SK-N-DZ (cell line): ENCODE measurements at regions not wholly inside any gene's neighbourhood (a gene's known extent, or its start where the extent isn't known, plus 50 kb on each side); places are given as distances from the start of the nearest gene placed in this dataset.

Source experiments
- DNase-seq: peaks from one replicate; pipeline ENCODE4 v3.0.0-alpha.2; 2015; ENCODE audit warnings: low spot score

GRCh38 chr5:179430193-179431175, 85.2 kb upstream of the ADAMTS2 start:
- DNase-seq: no peak

- DNase-seq: no peak
Measured at GRCh38 chr5:179427676-179428056, 82.4 kb upstream of the ADAMTS2 start.

GRCh38 chr5:179427032-179427675, 81.9 kb upstream of the ADAMTS2 start:
- no peak for DNase-seq

- no peak for DNase-seq
Measured at GRCh38 chr5:179422908-179423481, 77.7 kb upstream of the ADAMTS2 start.

- no peak for DNase-seq
Measured at GRCh38 chr5:179422213-179422855, 77.1 kb upstream of the ADAMTS2 start.

- DNase-seq: no peak
Measured at GRCh38 chr5:179421144-179421901, 76.1 kb upstream of the ADAMTS2 start.

- DNase-seq: no peak
Measured at GRCh38 chr5:179420476-179420875, 75.2 kb upstream of the ADAMTS2 start.

- DNase-seq: no peak
Measured at GRCh38 chr5:179418972-179419371, 73.7 kb upstream of the ADAMTS2 start.

- no peak for DNase-seq
Measured at GRCh38 chr5:179417696-179418095, 72.4 kb upstream of the ADAMTS2 start.

GRCh38 chr5:179417016-179417415, 71.8 kb upstream of the ADAMTS2 start:
- DNase-seq: no peak

GRCh38 chr5:179416114-179416822, 71.0 kb upstream of the ADAMTS2 start:
- no peak for DNase-seq

GRCh38 chr5:179415291-179416060, 70.2 kb upstream of the ADAMTS2 start:
- DNase-seq: no peak

GRCh38 chr5:179414459-179415261, 69.4 kb upstream of the ADAMTS2 start:
- DNase-seq: no peak

GRCh38 chr5:179413711-179414458, 68.6 kb upstream of the ADAMTS2 start:
- DNase-seq: no peak

- no peak for DNase-seq
Measured at GRCh38 chr5:179413086-179413690, 67.9 kb upstream of the ADAMTS2 start.

GRCh38 chr5:179411161-179411841, 66.0 kb upstream of the ADAMTS2 start:
- DNase-seq: no peak
